ENCODE measurements at regions not wholly inside any gene's neighbourhood (a gene's known extent, or its start where the extent isn't known, plus 50 kb on each side); places are given as distances from the start of the nearest gene placed in this dataset.

- Mint-ChIP-seq H3K27ac (ENCODE audit: unreplicated experiment) (peak overlapping the region; percentile 61), H3K4me3 (ENCODE audit: unreplicated experiment) (no peak overlapping the region), H3K4me1 (ENCODE audit: unreplicated experiment) (peaks cover 60% of the 10 kb centered on the region), H3K36me3 (ENCODE audit: unreplicated experiment) (peaks cover 3% of the 10 kb centered on the region), H3K27me3 (ENCODE audit: unreplicated experiment) (no peaks in the 10 kb centered on the region), H3K9me3 (ENCODE audit: unreplicated experiment) (no peaks in the 10 kb centered on the region)
- TF ChIP-seq CTCF (IDR thresholded peaks at IDR 0.05) = no peak
- no peak for DNase-seq (ENCODE audit: extremely low spot score, unreplicated experiment)
These were observed 1603.8 kb upstream of the ACVR2A start for GRCh38 chr2:146241023-146241422.

- Mint-ChIP-seq H3K9me3 (ENCODE audit: unreplicated experiment) (no peaks in the 10 kb centered on the region), H3K27me3 (ENCODE audit: unreplicated experiment) (no peaks in the 10 kb centered on the region), H3K4me1 (ENCODE audit: unreplicated experiment) (peaks cover 56% of the 10 kb centered on the region), H3K36me3 (ENCODE audit: unreplicated experiment) (peaks cover 3% of the 10 kb centered on the region), H3K4me3 (ENCODE audit: unreplicated experiment) (no peak overlapping the region), H3K27ac (ENCODE audit: unreplicated experiment) (peak overlapping the region; percentile 61)
- DNase-seq (ENCODE audit: extremely low spot score, unreplicated experiment) = no peak
- no peak for TF ChIP-seq CTCF (IDR thresholded peaks at IDR 0.05)
These were observed 1604.4 kb upstream of the ACVR2A start for GRCh38 chr2:146240391-146240790.

- H3K36me3 Mint-ChIP-seq (ENCODE audit: unreplicated experiment) = peaks cover 3% of the 10 kb centered on the region
- no peak for DNase-seq (ENCODE audit: extremely low spot score, unreplicated experiment)
- peak overlapping the region; percentile 93 for H3K27ac Mint-ChIP-seq (ENCODE audit: unreplicated experiment)
- TF ChIP-seq CTCF (IDR thresholded peaks at IDR 0.05) = no peak
- H3K4me1 Mint-ChIP-seq (ENCODE audit: unreplicated experiment) = peaks cover 59% of the 10 kb centered on the region
- H3K4me3 Mint-ChIP-seq (ENCODE audit: unreplicated experiment) = no peak overlapping the region
- H3K27me3 Mint-ChIP-seq (ENCODE audit: unreplicated experiment) = no peaks in the 10 kb centered on the region
- H3K9me3 Mint-ChIP-seq (ENCODE audit: unreplicated experiment) = no peaks in the 10 kb centered on the region
These were observed 1605.3 kb upstream of the ACVR2A start for GRCh38 chr2:146239392-146240135.

- no peak for TF ChIP-seq CTCF (IDR thresholded peaks at IDR 0.05)
- Mint-ChIP-seq H3K9me3 (ENCODE audit: unreplicated experiment) (no peaks in the 10 kb centered on the region), H3K27me3 (ENCODE audit: unreplicated experiment) (no peaks in the 10 kb centered on the region), H3K4me1 (ENCODE audit: unreplicated experiment) (peaks cover 49% of the 10 kb centered on the region), H3K27ac (ENCODE audit: unreplicated experiment) (peak overlapping the region; percentile 93), H3K4me3 (ENCODE audit: unreplicated experiment) (no peak overlapping the region), H3K36me3 (ENCODE audit: unreplicated experiment) (peaks cover 3% of the 10 kb centered on the region)
- DNase-seq (ENCODE audit: extremely low spot score, unreplicated experiment) = no peak
These were observed 1606.4 kb upstream of the ACVR2A start for GRCh38 chr2:146238254-146238966.

- Mint-ChIP-seq H3K9me3 (ENCODE audit: unreplicated experiment) (peaks cover 4% of the 10 kb centered on the region), H3K4me1 (ENCODE audit: unreplicated experiment) (peaks cover 37% of the 10 kb centered on the region), H3K36me3 (ENCODE audit: unreplicated experiment) (no peaks in the 10 kb centered on the region), H3K4me3 (ENCODE audit: unreplicated experiment) (no peak overlapping the region), H3K27me3 (ENCODE audit: unreplicated experiment) (no peaks in the 10 kb centered on the region), H3K27ac (ENCODE audit: unreplicated experiment) (peak overlapping the region; percentile 5)
- no peak for DNase-seq (ENCODE audit: extremely low spot score, unreplicated experiment)
- TF ChIP-seq CTCF (IDR thresholded peaks at IDR 0.05) = no peak
These were observed 1609.7 kb upstream of the ACVR2A start for GRCh38 chr2:146235158-146235557.

Data from osteocyte (in vitro differentiated cells).